ENCODE measurements at regions not wholly inside any gene's neighbourhood (a gene's known extent, or its start where the extent isn't known, plus 50 kb on each side); places are given as distances from the start of the nearest gene placed in this dataset.

DNA sequence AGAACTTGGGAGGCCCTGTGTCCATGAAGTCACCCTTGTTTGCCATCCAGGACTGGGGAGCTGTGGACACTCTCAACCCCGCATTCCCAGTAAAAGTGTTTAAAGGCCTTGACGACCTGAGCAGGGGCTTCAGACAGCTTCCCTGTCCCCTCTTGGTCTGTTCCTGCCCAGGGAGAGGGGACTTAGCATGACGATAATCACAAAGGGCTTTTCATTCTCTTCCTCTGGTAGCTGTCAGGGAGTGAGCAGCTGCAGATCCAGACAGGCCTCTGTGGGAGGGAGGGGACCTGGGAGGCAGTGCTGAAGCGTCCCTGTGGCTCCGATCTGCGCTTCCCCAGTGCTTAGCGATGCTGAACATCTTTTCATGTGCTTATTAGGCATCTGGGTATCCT is 77.8 kb upstream of the HS6ST1 start:
- Mint-ChIP-seq H3K27me3 (ENCODE audit: low read depth) (peaks cover 5% of the 10 kb centered on the region; the same call in 1 of the 2 replicates), H3K27ac (peak overlapping the region; percentile 38; the same call in 1 of the 2 replicates), H3K36me3 (no peaks in the 10 kb centered on the region), H3K9me3 (peaks cover 3% of the 10 kb centered on the region; the same call in 1 of the 2 replicates), H3K4me1 (peaks cover 23% of the 10 kb centered on the region), H3K4me3 (no peak overlapping the region; the same call in 1 of the 2 replicates)
- CTCF ChIA-PET: interaction anchor here (0.6 to 2.0 kb wide), 5 partner anchors 9 to 333 kb away, joined by 3 to 16 read pairs (median 3); no protein-coding TSS in a partner anchor
- ATAC-seq: peak; percentile 97
- POLR2A ChIA-PET: interaction anchor here (0.7 kb wide), 1 partner anchor 783 kb away, joined by 4 read pairs; no protein-coding TSS in a partner anchor
- DNase-seq (ENCODE audit: low spot score): peak; percentile 60
- 0 out of 2 replicates have a peak, but pooled peaks have one; percentile 44 for TF ChIP-seq TP53 (CRISPR knock-in tag; IDR thresholded peaks at IDR 0.05)
- TF ChIP-seq FOXP1 (CRISPR knock-in tag; IDR thresholded peaks at IDR 0.05; ENCODE audit: borderline replicate concordance): no peak
- no peak for TF ChIP-seq KAT7 (CRISPR knock-in tag; IDR thresholded peaks at IDR 0.05; ENCODE audit: borderline replicate concordance)
- TF ChIP-seq, protein P1, sequence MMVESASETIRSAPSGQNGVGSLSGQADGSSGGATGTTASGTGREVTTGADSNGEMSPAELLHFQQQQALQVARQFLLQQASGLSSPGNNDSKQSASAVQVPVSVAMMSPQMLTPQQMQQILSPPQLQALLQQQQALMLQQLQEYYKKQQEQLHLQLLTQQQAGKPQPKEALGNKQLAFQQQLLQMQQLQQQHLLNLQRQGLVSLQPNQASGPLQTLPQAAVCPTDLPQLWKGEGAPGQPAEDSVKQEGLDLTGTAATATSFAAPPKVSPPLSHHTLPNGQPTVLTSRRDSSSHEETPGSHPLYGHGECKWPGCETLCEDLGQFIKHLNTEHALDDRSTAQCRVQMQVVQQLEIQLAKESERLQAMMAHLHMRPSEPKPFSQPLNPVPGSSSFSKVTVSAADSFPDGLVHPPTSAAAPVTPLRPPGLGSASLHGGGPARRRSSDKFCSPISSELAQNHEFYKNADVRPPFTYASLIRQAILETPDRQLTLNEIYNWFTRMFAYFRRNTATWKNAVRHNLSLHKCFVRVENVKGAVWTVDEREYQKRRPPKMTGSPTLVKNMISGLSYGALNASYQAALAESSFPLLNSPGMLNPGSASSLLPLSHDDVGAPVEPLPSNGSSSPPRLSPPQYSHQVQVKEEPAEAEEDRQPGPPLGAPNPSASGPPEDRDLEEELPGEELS (CRISPR knock-in tag; IDR thresholded peaks at IDR 0.05): no peak
- TF ChIP-seq, protein P2, sequence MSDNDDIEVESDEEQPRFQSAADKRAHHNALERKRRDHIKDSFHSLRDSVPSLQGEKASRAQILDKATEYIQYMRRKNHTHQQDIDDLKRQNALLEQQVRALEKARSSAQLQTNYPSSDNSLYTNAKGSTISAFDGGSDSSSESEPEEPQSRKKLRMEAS (CRISPR knock-in tag; IDR thresholded peaks at IDR 0.05): 0 out of 2 replicates have a peak, but pooled peaks have one; percentile 19
- TF ChIP-seq TEAD4 (CRISPR knock-in tag; IDR thresholded peaks at IDR 0.05): no peak
- TF ChIP-seq NFE2L1 (CRISPR knock-in tag; IDR thresholded peaks at IDR 0.05): no peak
- 0 out of 2 replicates have a peak, but pooled peaks have one; percentile 21 for TF ChIP-seq SP1 (CRISPR knock-in tag; conservative IDR thresholded peaks at IDR 0.05)
- no peak for TF ChIP-seq ZNF317 (CRISPR knock-in tag; IDR thresholded peaks at IDR 0.05; ENCODE audit: borderline replicate concordance, low read depth)
- no peak for TF ChIP-seq CTCF (IDR thresholded peaks at IDR 0.05)
- TF ChIP-seq, protein P3, sequence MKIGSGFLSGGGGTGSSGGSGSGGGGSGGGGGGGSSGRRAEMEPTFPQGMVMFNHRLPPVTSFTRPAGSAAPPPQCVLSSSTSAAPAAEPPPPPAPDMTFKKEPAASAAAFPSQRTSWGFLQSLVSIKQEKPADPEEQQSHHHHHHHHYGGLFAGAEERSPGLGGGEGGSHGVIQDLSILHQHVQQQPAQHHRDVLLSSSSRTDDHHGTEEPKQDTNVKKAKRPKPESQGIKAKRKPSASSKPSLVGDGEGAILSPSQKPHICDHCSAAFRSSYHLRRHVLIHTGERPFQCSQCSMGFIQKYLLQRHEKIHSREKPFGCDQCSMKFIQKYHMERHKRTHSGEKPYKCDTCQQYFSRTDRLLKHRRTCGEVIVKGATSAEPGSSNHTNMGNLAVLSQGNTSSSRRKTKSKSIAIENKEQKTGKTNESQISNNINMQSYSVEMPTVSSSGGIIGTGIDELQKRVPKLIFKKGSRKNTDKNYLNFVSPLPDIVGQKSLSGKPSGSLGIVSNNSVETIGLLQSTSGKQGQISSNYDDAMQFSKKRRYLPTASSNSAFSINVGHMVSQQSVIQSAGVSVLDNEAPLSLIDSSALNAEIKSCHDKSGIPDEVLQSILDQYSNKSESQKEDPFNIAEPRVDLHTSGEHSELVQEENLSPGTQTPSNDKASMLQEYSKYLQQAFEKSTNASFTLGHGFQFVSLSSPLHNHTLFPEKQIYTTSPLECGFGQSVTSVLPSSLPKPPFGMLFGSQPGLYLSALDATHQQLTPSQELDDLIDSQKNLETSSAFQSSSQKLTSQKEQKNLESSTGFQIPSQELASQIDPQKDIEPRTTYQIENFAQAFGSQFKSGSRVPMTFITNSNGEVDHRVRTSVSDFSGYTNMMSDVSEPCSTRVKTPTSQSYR (CRISPR knock-in tag; IDR thresholded peaks at IDR 0.05): no peak

DNA sequence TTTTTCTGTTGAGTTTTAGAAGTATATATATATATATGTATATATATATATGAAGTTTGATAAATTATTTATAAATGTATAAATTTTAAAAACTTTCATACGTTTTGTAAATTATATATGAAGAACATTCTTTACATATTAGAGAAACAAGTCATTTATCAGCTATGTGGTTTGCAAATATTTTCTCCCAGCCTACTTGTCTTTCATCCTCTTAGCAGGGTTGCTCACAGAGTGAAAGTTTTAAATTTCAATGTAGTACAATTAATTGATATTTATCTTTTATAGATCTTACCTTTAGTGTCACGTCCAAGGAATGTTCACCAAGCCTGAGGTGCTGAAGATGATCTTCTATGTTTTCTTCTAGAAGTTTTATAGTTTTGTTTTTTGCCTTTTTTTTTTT is 78.3 kb upstream of the HS6ST1 start:
- H3K36me3 Mint-ChIP-seq: no peaks in the 10 kb centered on the region
- peaks cover 23% of the 10 kb centered on the region for H3K4me1 Mint-ChIP-seq
- DNase-seq (ENCODE audit: low spot score): no peak
- ATAC-seq: no peak
- H3K27ac Mint-ChIP-seq: no peak overlapping the region
- H3K9me3 Mint-ChIP-seq: peaks cover 3% of the 10 kb centered on the region; the same call in 1 of the 2 replicates
- POLR2A ChIA-PET: interaction anchor here (0.6 to 0.7 kb wide), 2 partner anchors 784 to 1620 kb away, joined by 3 to 4 read pairs; no protein-coding TSS in a partner anchor
- H3K4me3 Mint-ChIP-seq: no peak overlapping the region
- H3K27me3 Mint-ChIP-seq (ENCODE audit: low read depth): peaks cover 5% of the 10 kb centered on the region; the same call in 1 of the 2 replicates
- CTCF ChIA-PET: interaction anchor here (0.6 to 2.0 kb wide), 5 partner anchors 9 to 333 kb away, joined by 3 to 16 read pairs (median 3); no protein-coding TSS in a partner anchor
- no peak for TF ChIP-seq ZNF416 (CRISPR knock-in tag; IDR thresholded peaks at IDR 0.05)
- TF ChIP-seq GABPB1 (CRISPR knock-in tag; IDR thresholded peaks at IDR 0.05): no peak
- no peak for TF ChIP-seq ZNF263 (CRISPR knock-in tag; IDR thresholded peaks at IDR 0.05; ENCODE audit: low read depth)
- no peak for TF ChIP-seq GTF2I (CRISPR knock-in tag; conservative IDR thresholded peaks at IDR 0.05)
- TF ChIP-seq MYBL2 (CRISPR knock-in tag; IDR thresholded peaks at IDR 0.05): no peak
- TF ChIP-seq, protein P3 (CRISPR knock-in tag; IDR thresholded peaks at IDR 0.05): no peak
- TF ChIP-seq TP53 (CRISPR knock-in tag; IDR thresholded peaks at IDR 0.05): no peak
- no peak for TF ChIP-seq ZNF671 (CRISPR knock-in tag; IDR thresholded peaks at IDR 0.05)
- no peak for TF ChIP-seq NFE2L1 (CRISPR knock-in tag; IDR thresholded peaks at IDR 0.05)
- no peak for TF ChIP-seq NR1H2 (CRISPR knock-in tag; IDR thresholded peaks at IDR 0.05)
- TF ChIP-seq E2F1 (CRISPR knock-in tag; IDR thresholded peaks at IDR 0.05): no peak
- no peak for TF ChIP-seq PRRX2 (CRISPR knock-in tag; IDR thresholded peaks at IDR 0.05)
- TF ChIP-seq, protein P4, sequence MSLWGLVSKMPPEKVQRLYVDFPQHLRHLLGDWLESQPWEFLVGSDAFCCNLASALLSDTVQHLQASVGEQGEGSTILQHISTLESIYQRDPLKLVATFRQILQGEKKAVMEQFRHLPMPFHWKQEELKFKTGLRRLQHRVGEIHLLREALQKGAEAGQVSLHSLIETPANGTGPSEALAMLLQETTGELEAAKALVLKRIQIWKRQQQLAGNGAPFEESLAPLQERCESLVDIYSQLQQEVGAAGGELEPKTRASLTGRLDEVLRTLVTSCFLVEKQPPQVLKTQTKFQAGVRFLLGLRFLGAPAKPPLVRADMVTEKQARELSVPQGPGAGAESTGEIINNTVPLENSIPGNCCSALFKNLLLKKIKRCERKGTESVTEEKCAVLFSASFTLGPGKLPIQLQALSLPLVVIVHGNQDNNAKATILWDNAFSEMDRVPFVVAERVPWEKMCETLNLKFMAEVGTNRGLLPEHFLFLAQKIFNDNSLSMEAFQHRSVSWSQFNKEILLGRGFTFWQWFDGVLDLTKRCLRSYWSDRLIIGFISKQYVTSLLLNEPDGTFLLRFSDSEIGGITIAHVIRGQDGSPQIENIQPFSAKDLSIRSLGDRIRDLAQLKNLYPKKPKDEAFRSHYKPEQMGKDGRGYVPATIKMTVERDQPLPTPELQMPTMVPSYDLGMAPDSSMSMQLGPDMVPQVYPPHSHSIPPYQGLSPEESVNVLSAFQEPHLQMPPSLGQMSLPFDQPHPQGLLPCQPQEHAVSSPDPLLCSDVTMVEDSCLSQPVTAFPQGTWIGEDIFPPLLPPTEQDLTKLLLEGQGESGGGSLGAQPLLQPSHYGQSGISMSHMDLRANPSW (CRISPR knock-in tag; conservative IDR thresholded peaks at IDR 0.05; ENCODE audit: low read depth): no peak
